ENCODE measurements at regions not wholly inside any gene's neighbourhood (a gene's known extent, or its start where the extent isn't known, plus 50 kb on each side); places are given as distances from the start of the nearest gene placed in this dataset.

DNA sequence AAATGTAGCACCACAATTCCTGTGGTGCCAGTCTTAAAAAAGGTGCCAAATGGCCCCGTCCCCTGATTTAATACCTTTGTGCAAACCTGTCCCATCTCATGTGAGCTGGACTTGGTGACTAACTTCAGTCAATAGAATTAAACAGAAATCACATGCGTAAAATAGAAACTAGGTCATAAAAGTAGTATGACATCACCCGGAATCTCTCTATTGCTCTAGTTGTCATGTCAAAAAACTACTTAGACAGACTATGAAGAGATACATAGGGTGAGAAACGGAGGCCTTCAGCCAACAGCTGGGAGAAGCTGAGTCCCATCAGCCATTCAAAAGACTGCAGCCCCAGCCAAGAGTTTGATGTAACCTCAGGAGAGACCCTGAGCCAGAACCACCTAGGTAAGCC lies 293.5 kb upstream of the HS3ST1 start:
- no peak for TF ChIP-seq NFIC (IDR thresholded peaks at IDR 0.05; ENCODE audit: borderline replicate concordance)
- no peak for TF ChIP-seq GABPA (IDR thresholded peaks at IDR 0.05; ENCODE audit: low read depth)
- no peak for TF ChIP-seq FOSL2 (IDR thresholded peaks at IDR 0.05; ENCODE audit: borderline replicate concordance, low read depth)
- TF ChIP-seq IRF3 (IDR thresholded peaks at IDR 0.05; ENCODE audit: low read depth, low read length) = no peak
- no peak for TF ChIP-seq SMC3 (IDR thresholded peaks at IDR 0.05; ENCODE audit: low read depth, low read length)
- no peak for TF ChIP-seq MXI1 (IDR thresholded peaks at IDR 0.05; ENCODE audit: low read depth, low read length)
- TF ChIP-seq, protein P1, sequence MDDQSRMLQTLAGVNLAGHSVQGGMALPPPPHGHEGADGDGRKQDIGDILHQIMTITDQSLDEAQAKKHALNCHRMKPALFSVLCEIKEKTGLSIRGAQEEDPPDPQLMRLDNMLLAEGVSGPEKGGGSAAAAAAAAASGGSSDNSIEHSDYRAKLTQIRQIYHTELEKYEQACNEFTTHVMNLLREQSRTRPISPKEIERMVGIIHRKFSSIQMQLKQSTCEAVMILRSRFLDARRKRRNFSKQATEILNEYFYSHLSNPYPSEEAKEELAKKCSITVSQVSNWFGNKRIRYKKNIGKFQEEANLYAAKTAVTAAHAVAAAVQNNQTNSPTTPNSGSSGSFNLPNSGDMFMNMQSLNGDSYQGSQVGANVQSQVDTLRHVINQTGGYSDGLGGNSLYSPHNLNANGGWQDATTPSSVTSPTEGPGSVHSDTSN (IDR thresholded peaks at IDR 0.05) = no peak
- no peak for TF ChIP-seq USF2 (IDR thresholded peaks at IDR 0.05; ENCODE audit: borderline replicate concordance, low read depth, low read length)
- no peak for TF ChIP-seq POLR2AphosphoS5 (IDR thresholded peaks at IDR 0.05; ENCODE audit: low read depth, low read length)
- no peak for TF ChIP-seq SIN3A (IDR thresholded peaks at IDR 0.05; ENCODE audit: borderline replicate concordance, low read depth, low read length)
- no peak for TF ChIP-seq MEF2A (IDR thresholded peaks at IDR 0.05; ENCODE audit: borderline replicate concordance, low read depth)
- no peak for TF ChIP-seq TAF1 (IDR thresholded peaks at IDR 0.05; ENCODE audit: borderline replicate concordance, low read depth, low read length)
- no peak for TF ChIP-seq EP300 (IDR thresholded peaks at IDR 0.05; ENCODE audit: borderline replicate concordance in 1 of 2, low read depth in 1 of 2, low read length in 1 of 2)
- TF ChIP-seq MAX (IDR thresholded peaks at IDR 0.05; ENCODE audit: low read depth) = no peak
- no peak for TF ChIP-seq RXRA (IDR thresholded peaks at IDR 0.05; ENCODE audit: borderline replicate concordance, low read depth)
- TF ChIP-seq NRF1 (IDR thresholded peaks at IDR 0.05; ENCODE audit: low read depth, low read length) = no peak
- no peak for TF ChIP-seq EZH2phosphoT487 (IDR thresholded peaks at IDR 0.05; ENCODE audit: borderline replicate concordance, low read depth)
- TF ChIP-seq CTCF (IDR thresholded peaks at IDR 0.05) = no peak
- no peak for TF ChIP-seq RAD21 (IDR thresholded peaks at IDR 0.05; ENCODE audit: low read length)
- CTCF ChIA-PET = no interaction called here
- H3F3A ChIP-seq (replicated peaks; ENCODE audit: insufficient read depth) = no peaks in the 10 kb centered on the region

More for the DNA sequence above, 293.5 kb upstream of the HS3ST1 start:
- H3K4me1 ChIP-seq (ENCODE audit: control insufficient read depth in 1 of 2, insufficient read depth in 2 of 2, low read depth in 1 of 2, low read length in 1 of 2) = no peaks in the 10 kb centered on the region
- no peaks in the 10 kb centered on the region for H3K27me3 ChIP-seq (ENCODE audit: insufficient read depth)
- no peak for DNase-seq
- H3K9ac ChIP-seq = no peak overlapping the region
- H3K4me2 ChIP-seq = no peak overlapping the region
- no peaks in the 10 kb centered on the region for H3K79me2 ChIP-seq (ENCODE audit: insufficient read depth)
- H3K4me3 ChIP-seq (ENCODE audit: low read depth in 2 of 2, low read length in 1 of 2) = no peak overlapping the region
- no peaks in the 10 kb centered on the region for H3K36me3 ChIP-seq (replicated peaks in 1 of 2; ENCODE audit: control insufficient read depth in 1 of 2, insufficient read depth in 2 of 2, low read length in 1 of 2)
- no peaks in the 10 kb centered on the region for H3K9me2 ChIP-seq
- WGBS (ENCODE audit: low lambda C conversion rate) = 17% methylated on average over 4 of the region's 4 CpGs
- POLR2A ChIA-PET = no interaction called here
- H3K27ac ChIP-seq (ENCODE audit: low read depth in 2 of 2, low read length in 1 of 2) = no peak overlapping the region
- H4K20me1 ChIP-seq (ENCODE audit: insufficient read depth) = no peaks in the 10 kb centered on the region; the same call in 1 of the 2 replicates
- H2AFZ ChIP-seq (ENCODE audit: low read depth) = no peak overlapping the region
- H3K9me3 ChIP-seq = 0 out of 2 replicates have a peak, but pooled peaks cover 23% of the 10 kb centered on the region
